AG08395 (cell line): ENCODE measurements at regions not wholly inside any gene's neighbourhood (a gene's known extent, or its start where the extent isn't known, plus 50 kb on each side); places are given as distances from the start of the nearest gene placed in this dataset.

ENCODE experiments used
- DNase-seq: peaks from one replicate; pipeline ENCODE4 v3.0.0; 2012; ENCODE audit warnings: mixed read lengths, low spot score

- DNase-seq = no peak
Measured at GRCh38 chr6:169339731-169340309, 86.2 kb upstream of the THBS2 start.

GRCh38 chr6:169339025-169339424 lies 85.4 kb upstream of the THBS2 start:
- no peak for DNase-seq

GRCh38 chr6:169337886-169338445 lies 84.3 kb upstream of the THBS2 start:
- DNase-seq = peak; percentile 55

- no peak for DNase-seq
Measured at GRCh38 chr6:169335301-169335700, 81.7 kb upstream of the THBS2 start.

GRCh38 chr6:169332250-169332649 lies 78.6 kb upstream of the THBS2 start:
- DNase-seq = no peak

- DNase-seq = peak; percentile 73
Measured at GRCh38 chr6:169328112-169328801, 74.6 kb upstream of the THBS2 start.

GRCh38 chr6:169326067-169326799 lies 72.6 kb upstream of the THBS2 start:
- no peak for DNase-seq

- peak; percentile 20 for DNase-seq
Measured at GRCh38 chr6:169324656-169325459, 71.2 kb upstream of the THBS2 start.

- no peak for DNase-seq
Measured at GRCh38 chr6:169324086-169324485, 70.4 kb upstream of the THBS2 start.

- DNase-seq = no peak
Measured at GRCh38 chr6:169323221-169323620, 69.6 kb upstream of the THBS2 start.

GRCh38 chr6:169321546-169321945 lies 67.9 kb upstream of the THBS2 start:
- DNase-seq = no peak

GRCh38 chr6:169320013-169320412 lies 66.4 kb upstream of the THBS2 start:
- peak; percentile 70 for DNase-seq

GRCh38 chr6:169317441-169318202 lies 64.0 kb upstream of the THBS2 start:
- DNase-seq = no peak

- DNase-seq = peak; percentile 57
Measured at GRCh38 chr6:169316651-169317050, 63.0 kb upstream of the THBS2 start.

- no peak for DNase-seq
Measured at GRCh38 chr6:169315830-169316614, 62.4 kb upstream of the THBS2 start.

GRCh38 chr6:169313347-169314010 lies 59.8 kb upstream of the THBS2 start:
- no peak for DNase-seq

GRCh38 chr6:169312658-169313346 lies 59.2 kb upstream of the THBS2 start:
- DNase-seq = peak; percentile 58

- DNase-seq = no peak
Measured at GRCh38 chr6:169310983-169311382, 57.3 kb upstream of the THBS2 start.
